ES-I3 (cell line): ENCODE measurements at regions not wholly inside any gene's neighbourhood (a gene's known extent, or its start where the extent isn't known, plus 50 kb on each side); places are given as distances from the start of the nearest gene placed in this dataset.
"Not testable (repeated sequence)": the region's sequence is repeated elsewhere in the genome, so short reads cannot be mapped to it uniquely, and the experiment has no call there.

Experiments
- H3K36me3 ChIP-seq: 2 replicates; pipeline ENCODE4 v1.6.1; 2013; ENCODE audit warnings: mild to moderate bottlenecking, low read length, control low read depth, moderate library complexity; ENCODE audit not compliant: insufficient read depth
- H3K4me1 ChIP-seq: 2 replicates; pipeline ENCODE4 v1.6.1; 2013; ENCODE audit warnings: mild to moderate bottlenecking, control low read depth, low read length; ENCODE audit not compliant: insufficient read depth
- H3K9ac ChIP-seq: 2 replicates; pipeline ENCODE4 v1.6.1; 2013; ENCODE audit warnings: low read depth, mild to moderate bottlenecking, low read length, moderate library complexity
- H3K9me3 ChIP-seq: 2 replicates; pipeline ENCODE4 v1.6.1; 2013; ENCODE audit warnings: mild to moderate bottlenecking, low read length, moderate library complexity; ENCODE audit not compliant: control insufficient read depth, insufficient read depth

DNA sequence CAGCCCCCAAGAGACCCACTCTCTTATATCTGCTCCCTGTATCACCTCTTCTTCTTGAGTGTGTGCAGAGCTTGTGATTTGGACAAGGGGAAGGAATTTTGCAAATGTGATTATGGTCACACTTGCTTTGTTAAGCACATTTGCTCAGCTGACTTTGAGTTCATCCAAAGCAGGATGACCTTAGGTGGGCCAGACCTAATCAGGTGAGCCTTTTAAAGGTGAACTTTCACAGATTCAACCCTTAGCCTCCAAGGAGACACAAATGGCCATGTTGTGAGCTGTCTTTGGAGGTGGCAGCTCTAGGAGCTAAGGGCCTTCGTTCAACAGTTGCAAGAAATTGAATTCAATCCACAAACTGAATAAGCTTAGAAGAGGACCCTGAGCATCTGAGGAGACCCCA lies 147.8 kb downstream of the DEFB131A start:
- H3K9ac ChIP-seq = no peak overlapping the region
- no peaks in the 10 kb centered on the region for H3K4me1 ChIP-seq
- no peaks in the 10 kb centered on the region for H3K36me3 ChIP-seq
- no peaks in the 10 kb centered on the region for H3K9me3 ChIP-seq

DNA sequence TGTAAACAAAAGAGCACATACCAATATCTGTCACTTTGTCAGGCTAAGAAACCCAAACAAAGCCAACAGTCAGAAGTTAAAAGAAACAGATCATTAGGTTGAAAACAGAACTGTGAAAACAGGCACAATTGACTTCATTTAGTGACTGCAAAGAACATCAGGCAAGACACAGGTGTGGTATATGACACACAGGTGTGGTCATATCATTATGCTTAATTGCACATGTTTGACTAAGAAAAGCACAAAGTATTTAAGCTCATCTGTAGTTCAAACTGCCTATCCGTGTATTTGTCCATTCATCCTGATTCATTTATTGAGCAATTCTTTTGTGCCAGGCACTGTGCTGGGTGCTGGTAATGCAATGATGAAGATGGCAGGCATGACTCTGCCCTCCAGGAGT lies 150.7 kb downstream of the DEFB131A start:
- H3K36me3 ChIP-seq = no peaks in the 10 kb centered on the region
- H3K9ac ChIP-seq = no peak overlapping the region
- no peaks in the 10 kb centered on the region for H3K9me3 ChIP-seq
- no peaks in the 10 kb centered on the region for H3K4me1 ChIP-seq

DNA sequence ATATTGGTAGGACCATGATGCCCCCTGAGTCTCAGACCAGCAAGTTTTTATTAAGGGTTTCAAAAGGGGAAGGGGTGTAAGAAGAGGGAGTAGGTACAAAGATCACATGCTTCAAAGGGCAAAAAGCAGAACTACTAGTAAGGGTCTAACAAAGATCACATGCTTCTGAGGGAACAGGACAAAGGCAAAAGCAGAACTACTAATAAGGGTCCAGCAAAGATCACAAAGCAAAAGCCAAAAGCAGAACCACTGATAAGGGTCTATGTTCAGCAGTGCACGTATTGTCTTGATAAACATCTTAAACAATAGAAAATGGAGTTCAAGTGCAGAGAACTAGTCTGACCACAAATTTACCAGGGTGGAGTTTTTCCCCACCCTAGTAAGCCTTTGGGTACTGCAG lies 151.3 kb downstream of the DEFB131A start:
- not testable (repeated sequence) for H3K4me1 ChIP-seq, H3K36me3 ChIP-seq, H3K9ac ChIP-seq, H3K9me3 ChIP-seq

DNA sequence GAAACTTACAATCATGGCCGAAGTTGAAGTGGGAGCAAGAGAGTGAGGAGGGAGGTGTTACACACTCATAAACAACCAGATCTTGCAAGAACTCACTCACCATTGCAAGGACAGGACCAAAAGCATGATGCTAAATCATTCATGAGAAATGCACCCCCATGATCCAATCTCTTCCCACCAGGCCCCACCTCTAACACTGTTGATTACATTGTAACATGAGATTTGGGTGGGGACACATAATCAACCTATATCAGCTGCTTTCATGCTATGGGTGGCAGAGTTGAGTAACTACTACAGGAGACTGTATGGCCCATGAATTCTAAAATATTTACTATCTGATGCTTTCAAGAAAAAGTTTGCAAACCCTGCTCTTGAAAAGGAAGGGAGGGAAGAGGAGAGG lies 155.1 kb downstream of the DEFB131A start:
- no peaks in the 10 kb centered on the region for H3K9me3 ChIP-seq
- no peaks in the 10 kb centered on the region for H3K36me3 ChIP-seq
- H3K4me1 ChIP-seq = peaks cover 26% of the 10 kb centered on the region

DNA sequence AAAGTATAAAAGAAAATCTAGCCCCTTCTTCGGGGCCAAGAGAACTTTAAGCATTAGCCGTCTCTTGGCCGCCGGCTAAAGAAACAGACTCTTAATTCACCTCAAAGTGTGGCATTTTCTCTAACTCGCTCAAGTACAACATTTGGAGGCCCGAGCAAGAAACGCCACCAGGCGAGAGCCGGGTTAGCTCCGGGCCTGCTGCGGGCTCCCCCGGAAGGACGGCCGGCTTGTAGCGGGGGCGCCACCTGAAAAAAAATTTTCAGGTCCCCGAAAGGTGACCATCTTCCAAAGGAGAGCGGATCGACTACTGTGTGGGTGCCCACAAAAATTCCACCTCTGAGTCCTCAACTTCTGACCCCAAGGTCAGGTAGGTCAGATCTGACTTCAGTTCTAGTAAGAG lies 156.0 kb downstream of the DEFB131A start:
- Histone ChIP-seq H3K9ac (no peak overlapping the region), H3K9me3 (no peaks in the 10 kb centered on the region), H3K4me1 (peaks cover 26% of the 10 kb centered on the region), H3K36me3 (no peaks in the 10 kb centered on the region)

More for the DNA sequence above, 155.1 kb downstream of the DEFB131A start:
- no peak overlapping the region for H3K9ac ChIP-seq

GRCh38 chr4:9602389-9602914 lies 158.2 kb downstream of the DEFB131A start:
- H3K9me3 ChIP-seq = no peaks in the 10 kb centered on the region
- H3K36me3 ChIP-seq = peaks cover 4% of the 10 kb centered on the region; the same call in 1 of the 2 replicates
- no peak overlapping the region for H3K9ac ChIP-seq
- peaks cover 26% of the 10 kb centered on the region for H3K4me1 ChIP-seq

DNA sequence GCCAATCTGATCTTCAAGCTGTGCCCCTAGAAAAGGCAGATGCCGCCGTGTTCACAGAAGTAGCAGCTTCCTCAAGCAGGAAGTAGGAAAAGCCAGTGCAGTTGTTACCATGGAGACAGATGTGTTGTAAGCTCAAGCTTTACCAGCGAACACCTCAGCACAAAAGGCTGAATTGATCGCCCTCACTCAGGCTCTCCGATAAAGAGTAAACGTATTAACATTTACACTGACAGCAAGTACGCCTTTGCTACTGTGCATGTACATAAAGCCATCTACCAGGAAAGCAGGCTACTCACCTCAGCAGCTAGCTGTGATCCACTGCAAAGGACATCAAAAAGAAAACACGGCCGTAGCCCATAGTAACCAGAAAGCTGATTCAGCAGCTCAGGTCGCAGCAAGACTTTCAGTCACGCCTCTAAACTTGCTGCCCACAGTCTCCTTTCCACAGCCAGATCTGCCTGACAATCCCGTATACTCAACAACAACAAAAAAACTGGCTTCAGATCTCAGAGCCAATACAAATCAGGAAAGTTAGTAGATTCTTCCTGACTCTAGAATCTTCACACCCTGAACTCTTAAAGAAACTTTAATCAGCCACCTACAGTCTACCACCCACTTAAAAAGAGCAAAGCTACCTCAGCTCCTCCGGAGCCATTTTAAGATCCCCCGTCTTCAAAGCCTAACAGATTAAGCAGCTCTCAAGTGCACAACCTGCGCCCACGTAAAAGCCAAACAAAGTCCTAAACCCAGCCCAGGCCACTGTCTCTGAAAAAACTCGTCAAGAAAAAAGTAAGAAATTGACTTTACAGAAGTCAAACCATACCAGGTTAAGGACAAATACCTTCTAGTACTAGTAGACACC lies 160.0 kb downstream of the DEFB131A start:
- H3K9ac ChIP-seq, H3K36me3 ChIP-seq, H3K9me3 ChIP-seq: not testable (repeated sequence)
- peaks cover 26% of the 10 kb centered on the region for H3K4me1 ChIP-seq

- not testable (repeated sequence) for H3K9ac ChIP-seq, H3K9me3 ChIP-seq, H3K36me3 ChIP-seq
- H3K4me1 ChIP-seq = peaks cover 26% of the 10 kb centered on the region
Measured at GRCh38 chr4:9604893-9605190, 160.6 kb downstream of the DEFB131A start.

DNA sequence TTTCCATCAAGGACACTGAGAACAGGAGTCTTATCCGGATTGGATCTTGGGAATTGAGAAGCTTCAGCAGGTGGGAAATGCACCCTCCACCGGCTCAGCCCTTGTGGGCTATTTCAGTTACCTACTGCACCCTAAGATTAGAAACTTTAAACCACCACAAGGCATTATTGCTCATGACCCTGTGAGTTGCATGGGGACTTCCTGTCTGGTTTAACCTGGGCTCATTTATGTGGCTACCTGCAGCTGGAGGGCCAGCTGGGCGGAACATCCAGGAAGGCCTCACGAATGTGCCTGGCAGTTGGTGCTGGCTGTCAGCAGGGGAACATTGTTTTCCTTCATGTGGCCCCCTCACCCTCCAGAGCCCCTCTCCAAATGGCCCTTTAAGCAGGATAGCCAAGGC lies 164.1 kb downstream of the DEFB131A start:
- peaks cover 4% of the 10 kb centered on the region; the same call in 1 of the 2 replicates for H3K36me3 ChIP-seq
- no peaks in the 10 kb centered on the region for H3K9me3 ChIP-seq
- no peak overlapping the region for H3K9ac ChIP-seq
- peaks cover 6% of the 10 kb centered on the region for H3K4me1 ChIP-seq

DNA sequence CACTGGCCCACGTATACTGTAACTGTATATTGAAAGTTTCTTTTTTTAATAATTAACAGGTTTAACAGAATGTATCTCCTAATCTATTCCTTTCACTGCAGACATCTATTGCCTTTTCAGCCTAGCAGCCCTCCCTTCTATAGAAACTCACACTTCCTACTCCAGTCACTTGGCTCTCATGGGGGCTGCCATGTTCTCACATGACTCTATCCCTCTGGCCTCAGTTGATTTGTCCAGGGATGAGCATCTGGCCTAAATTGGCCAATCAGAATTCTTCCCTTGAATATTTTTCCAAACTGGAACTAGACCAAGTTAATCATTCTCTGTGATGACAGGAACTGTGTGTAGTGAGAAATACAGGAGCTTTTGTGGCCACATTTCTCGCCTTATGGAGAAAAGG lies 166.1 kb downstream of the DEFB131A start:
- not testable (repeated sequence) for H3K36me3 ChIP-seq, H3K9me3 ChIP-seq, H3K9ac ChIP-seq, H3K4me1 ChIP-seq

DNA sequence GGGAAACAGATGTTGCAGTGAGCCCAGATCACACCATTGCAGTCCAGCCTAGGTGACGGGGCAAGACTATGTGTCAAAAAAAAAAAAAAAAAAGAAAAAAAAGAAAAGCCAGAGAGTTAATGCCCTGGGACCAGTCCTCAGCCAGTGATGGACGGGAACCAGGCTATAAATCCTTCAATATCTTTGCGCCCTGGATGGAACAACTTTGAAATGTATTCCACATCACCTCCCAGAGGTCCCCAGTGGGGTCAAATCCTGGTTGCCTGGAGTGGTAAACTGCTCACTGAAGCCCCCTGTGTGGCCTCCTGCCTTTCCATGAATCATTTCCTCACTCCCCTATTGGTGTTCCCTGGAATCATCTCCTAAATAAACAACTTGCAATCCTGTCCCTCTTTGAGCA lies 166.9 kb downstream of the DEFB131A start:
- H3K36me3 ChIP-seq = no peaks in the 10 kb centered on the region; the same call in 1 of the 2 replicates
- no peaks in the 10 kb centered on the region for H3K4me1 ChIP-seq
- H3K9me3 ChIP-seq = no peaks in the 10 kb centered on the region
- H3K9ac ChIP-seq = no peak overlapping the region

DNA sequence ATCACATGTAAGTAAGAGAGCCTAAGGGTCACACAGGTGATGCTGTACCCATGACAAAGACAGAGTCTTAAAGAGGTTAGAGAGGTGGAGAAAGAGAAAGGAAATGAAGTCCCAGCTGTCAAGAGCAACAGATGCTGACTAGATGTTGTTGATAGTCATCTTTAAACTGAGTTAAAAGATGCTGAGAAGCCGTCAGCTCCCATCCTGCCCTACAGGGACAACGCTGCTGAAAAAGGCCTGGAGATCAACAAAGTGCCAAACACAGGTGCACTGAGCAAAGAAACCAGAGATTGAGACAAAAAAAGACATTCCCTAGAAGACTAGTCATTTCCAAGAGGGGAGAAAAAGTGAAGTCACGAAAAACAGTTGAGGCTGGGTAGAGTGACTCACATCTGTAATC lies 145.0 kb upstream of the DRD5 start:
- H3K9ac ChIP-seq, H3K4me1 ChIP-seq, H3K36me3 ChIP-seq, H3K9me3 ChIP-seq: not testable (repeated sequence)

GRCh38 chr4:9659678-9660077 lies 121.8 kb upstream of the DRD5 start:
- not testable (repeated sequence) for H3K4me1 ChIP-seq, H3K9me3 ChIP-seq, H3K36me3 ChIP-seq, H3K9ac ChIP-seq

- H3K9me3 ChIP-seq, H3K4me1 ChIP-seq, H3K36me3 ChIP-seq, H3K9ac ChIP-seq: not testable (repeated sequence)
Measured at GRCh38 chr4:9660955-9661354, 120.5 kb upstream of the DRD5 start.

GRCh38 chr4:9670725-9671124 lies 110.7 kb upstream of the DRD5 start:
- H3K4me1 ChIP-seq = not testable (repeated sequence)

More at GRCh38 chr4:9670725-9671124, 110.7 kb upstream of the DRD5 start:
- H3K9ac ChIP-seq, H3K9me3 ChIP-seq, H3K36me3 ChIP-seq: not testable (repeated sequence)
